G401.6 (cell line): ENCODE measurements at regions not wholly inside any gene's neighbourhood (a gene's known extent, or its start where the extent isn't known, plus 50 kb on each side); places are given as distances from the start of the nearest gene placed in this dataset.
"Not testable (repeated sequence)": the region's sequence is repeated elsewhere in the genome, so short reads cannot be mapped to it uniquely, and the experiment has no call there.

ENCODE experiments used
- FAIRE-seq: peaks from 2 replicates; lab custom pipeline; 2012; peaks lifted over from hg19 to GRCh38; lab: Jason Lieb, UNC

GRCh38 chr2:56515399-56515798 lies 331.6 kb downstream of the CCDC85A start:
- no peak for FAIRE-seq

GRCh38 chr2:56519806-56520205 lies 336.0 kb downstream of the CCDC85A start:
- FAIRE-seq: no peak

- no peak for FAIRE-seq
Observed at GRCh38 chr2:56522605-56523089, 338.9 kb downstream of the CCDC85A start.

- FAIRE-seq: no peak
Observed at GRCh38 chr2:56523816-56524215, 340.0 kb downstream of the CCDC85A start.

- FAIRE-seq: no peak
Observed at GRCh38 chr2:56531668-56532420, 348.1 kb downstream of the CCDC85A start.

- no peak for FAIRE-seq
Observed at GRCh38 chr2:56534321-56534720, 350.5 kb downstream of the CCDC85A start.

- FAIRE-seq: no peak
Observed at GRCh38 chr2:56537756-56538155, 354.0 kb downstream of the CCDC85A start.

- no peak for FAIRE-seq
Observed at GRCh38 chr2:56539618-56540017, 355.8 kb downstream of the CCDC85A start.

- no peak for FAIRE-seq
Observed at GRCh38 chr2:56540467-56540866, 356.7 kb downstream of the CCDC85A start.

- FAIRE-seq: no peak
Observed at GRCh38 chr2:56540916-56541315, 357.1 kb downstream of the CCDC85A start.

- no peak for FAIRE-seq
Observed at GRCh38 chr2:56542213-56542612, 358.4 kb downstream of the CCDC85A start.

GRCh38 chr2:56565143-56565542 lies 381.4 kb downstream of the CCDC85A start:
- no peak for FAIRE-seq

GRCh38 chr2:56571074-56571473 lies 387.3 kb downstream of the CCDC85A start:
- FAIRE-seq: no peak

GRCh38 chr2:56576001-56576400 lies 392.2 kb downstream of the CCDC85A start:
- FAIRE-seq: no peak

GRCh38 chr2:56580242-56580641 lies 396.5 kb downstream of the CCDC85A start:
- no peak for FAIRE-seq

GRCh38 chr2:56582570-56582969 lies 398.8 kb downstream of the CCDC85A start:
- FAIRE-seq: no peak

GRCh38 chr2:56583796-56584315 lies 400.1 kb downstream of the CCDC85A start:
- no peak for FAIRE-seq

- no peak for FAIRE-seq
Observed at GRCh38 chr2:56587456-56587855, 403.7 kb downstream of the CCDC85A start.

- FAIRE-seq: no peak
Observed at GRCh38 chr2:56589194-56589593, 405.4 kb downstream of the CCDC85A start.

GRCh38 chr2:56589835-56590234 lies 406.0 kb downstream of the CCDC85A start:
- FAIRE-seq: no peak

GRCh38 chr2:56590611-56591010 lies 406.8 kb downstream of the CCDC85A start:
- no peak for FAIRE-seq

- FAIRE-seq: not testable (repeated sequence)
Observed at GRCh38 chr2:56606086-56606485, 422.3 kb downstream of the CCDC85A start.

GRCh38 chr2:56613254-56613653 lies 429.5 kb downstream of the CCDC85A start:
- FAIRE-seq: no peak

GRCh38 chr2:56613920-56614319 lies 430.1 kb downstream of the CCDC85A start:
- no peak for FAIRE-seq
